GM18909 (cell line): ENCODE measurements at regions not wholly inside any gene's neighbourhood (a gene's known extent, or its start where the extent isn't known, plus 50 kb on each side); places are given as distances from the start of the nearest gene placed in this dataset.

Source experiments
- ATAC-seq: cut with Tn5 transposase; IDR thresholded peaks from one replicate; pipeline ENCODE4 v1.9.1; 2021; ENCODE audit warnings: mild to moderate bottlenecking; ENCODE audit not compliant: unreplicated experiment, poor library complexity

DNA sequence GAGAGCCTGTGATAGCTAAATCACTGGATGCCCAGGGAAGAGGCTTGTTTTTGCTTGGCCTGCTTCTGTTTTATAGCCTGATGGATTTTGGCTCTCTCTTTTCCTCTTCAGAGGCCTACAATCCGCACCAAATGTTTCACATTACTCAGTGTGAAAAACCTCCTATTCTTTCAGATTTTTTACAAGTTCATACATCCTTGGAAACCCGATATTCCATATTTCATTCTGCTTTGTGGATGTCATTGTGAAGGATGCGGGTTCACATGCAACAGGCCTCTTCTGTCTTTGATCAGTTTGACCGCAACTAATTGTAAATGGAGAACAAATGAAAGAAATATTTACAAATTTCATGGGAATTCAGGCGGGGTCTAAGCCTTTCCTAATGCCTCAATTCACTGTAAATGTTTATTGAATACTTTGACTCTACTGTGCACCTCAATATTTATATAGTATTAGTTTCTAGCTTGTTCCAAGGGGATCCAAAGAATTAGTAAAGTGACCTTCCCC, 269.9 kb downstream of the DMRT2 start:
- no peak for ATAC-seq

GRCh38 chr9:1320607-1321195, 270.5 kb downstream of the DMRT2 start:
- ATAC-seq = no peak

DNA sequence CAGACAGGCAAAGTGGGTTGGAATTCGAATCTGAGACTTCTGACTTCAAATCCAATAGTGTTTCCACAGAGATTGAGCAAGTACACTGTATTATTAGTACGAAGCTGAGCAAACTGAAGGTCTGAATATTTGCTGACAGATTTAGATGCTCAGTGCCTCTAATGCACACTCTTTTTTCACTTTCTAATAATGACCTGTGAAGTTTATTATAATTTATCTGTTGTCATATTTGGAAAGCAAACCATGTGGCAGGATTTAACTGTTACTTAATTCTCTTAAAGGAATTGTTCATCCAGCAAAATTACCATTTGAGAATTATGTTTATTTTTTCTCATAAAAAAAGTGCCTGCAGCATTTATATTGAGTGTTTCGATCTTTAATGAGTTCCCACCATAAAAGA, 277.3 kb downstream of the DMRT2 start:
- ATAC-seq = no peak

DNA sequence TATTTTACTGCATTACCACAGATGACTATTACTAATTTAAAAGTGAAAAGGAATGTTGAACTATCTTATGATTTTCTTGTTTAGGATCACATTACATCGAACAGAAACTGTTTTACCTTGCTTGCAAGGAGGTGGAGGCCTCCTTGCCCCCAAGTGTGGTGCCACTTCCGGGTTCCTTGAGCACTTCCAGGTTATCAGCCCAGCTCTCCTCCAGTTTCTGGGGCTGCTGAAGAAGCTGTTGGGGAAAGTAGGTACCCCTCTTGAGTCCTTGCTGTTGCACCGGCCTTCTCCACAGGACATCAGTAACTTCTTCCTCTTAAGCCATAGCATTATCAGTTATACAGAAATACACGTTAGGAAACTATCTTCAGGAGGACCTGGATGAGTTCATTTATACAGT, 278.2 kb downstream of the DMRT2 start:
- no peak for ATAC-seq

- no peak for ATAC-seq
These were observed 281.4 kb downstream of the DMRT2 start for GRCh38 chr9:1331546-1332038.

DNA sequence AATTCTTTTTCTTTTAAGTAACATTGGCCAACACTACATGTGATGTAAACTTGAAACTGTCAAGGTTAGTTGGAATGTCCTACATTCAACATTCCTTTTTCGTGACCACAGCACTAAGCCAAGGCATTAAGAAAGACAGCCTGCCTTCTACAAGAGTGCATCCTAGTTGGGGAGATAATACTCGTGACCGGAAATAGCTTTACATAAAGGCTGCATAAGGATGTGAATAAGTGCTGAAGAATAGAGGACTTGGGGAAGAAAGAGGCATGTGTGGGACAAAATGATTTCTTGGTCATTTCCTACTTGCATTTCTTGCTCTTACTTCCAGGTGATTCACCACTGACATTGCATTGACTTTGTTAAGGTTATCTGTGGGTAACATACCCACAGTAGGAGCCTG, 282.0 kb downstream of the DMRT2 start:
- no peak for ATAC-seq

GRCh38 chr9:1335174-1335573, 285.0 kb downstream of the DMRT2 start:
- no peak for ATAC-seq

DNA sequence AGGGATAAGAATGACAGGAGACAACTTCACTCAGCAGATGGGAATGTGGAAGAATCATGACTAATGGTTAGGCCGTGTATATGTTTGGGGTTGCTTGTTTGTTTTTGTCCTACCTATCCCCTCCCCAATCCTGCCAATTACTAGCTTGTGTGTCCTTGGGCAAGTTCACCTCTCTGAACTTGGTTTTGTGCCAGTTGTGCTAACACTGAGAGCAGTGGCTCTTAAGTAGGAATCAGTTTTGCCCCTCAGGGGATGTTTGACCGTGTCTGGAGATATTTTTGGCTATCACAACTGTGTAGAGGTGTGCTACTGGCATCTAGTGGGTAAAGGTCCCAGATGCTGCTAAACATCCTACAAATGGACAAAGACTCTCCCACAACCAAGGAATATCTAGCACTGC, 287.0 kb downstream of the DMRT2 start:
- ATAC-seq = no peak

GRCh38 chr9:1340390-1340789, 290.2 kb downstream of the DMRT2 start:
- ATAC-seq = no peak

DNA sequence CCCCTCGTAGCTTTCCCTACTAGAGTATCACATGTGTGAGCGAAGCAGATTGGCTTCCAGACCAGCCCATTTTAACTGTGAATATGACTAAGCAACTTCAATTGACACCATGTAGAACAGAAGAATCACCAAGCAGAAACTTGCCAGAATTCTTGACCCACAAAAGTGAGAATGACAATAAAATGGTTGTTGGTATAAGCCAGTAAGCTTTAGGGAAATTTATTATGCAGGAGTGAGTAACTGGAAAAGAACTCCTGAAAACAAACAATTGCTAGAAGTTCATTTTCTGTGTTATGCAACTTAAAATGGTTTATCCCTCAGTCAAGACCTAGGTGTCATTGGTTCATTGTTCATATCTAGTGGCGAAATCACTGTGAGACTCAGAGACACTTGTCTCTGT, 303.1 kb downstream of the DMRT2 start:
- ATAC-seq = no peak

DNA sequence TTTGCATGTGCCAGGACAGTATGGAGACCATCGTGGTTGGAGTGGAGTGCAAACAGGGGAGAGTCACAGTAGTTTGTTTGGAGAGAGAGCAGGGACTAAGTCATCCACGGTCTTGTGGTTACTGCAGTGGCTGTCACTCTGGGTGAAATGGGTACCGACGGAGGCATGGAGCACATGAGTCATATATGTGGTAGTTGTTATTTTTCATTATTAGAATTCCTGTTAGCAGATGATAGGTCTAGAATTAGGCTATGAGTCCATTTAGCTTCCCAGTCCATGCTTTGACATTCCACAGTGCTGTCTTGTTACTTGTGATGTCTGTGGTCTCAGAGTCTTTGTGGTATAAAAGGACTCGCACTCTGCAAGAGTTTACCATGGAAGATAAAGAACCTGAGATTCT, 303.9 kb downstream of the DMRT2 start:
- no peak for ATAC-seq

- no peak for ATAC-seq
These were observed 304.4 kb downstream of the DMRT2 start for GRCh38 chr9:1354606-1355005.

DNA sequence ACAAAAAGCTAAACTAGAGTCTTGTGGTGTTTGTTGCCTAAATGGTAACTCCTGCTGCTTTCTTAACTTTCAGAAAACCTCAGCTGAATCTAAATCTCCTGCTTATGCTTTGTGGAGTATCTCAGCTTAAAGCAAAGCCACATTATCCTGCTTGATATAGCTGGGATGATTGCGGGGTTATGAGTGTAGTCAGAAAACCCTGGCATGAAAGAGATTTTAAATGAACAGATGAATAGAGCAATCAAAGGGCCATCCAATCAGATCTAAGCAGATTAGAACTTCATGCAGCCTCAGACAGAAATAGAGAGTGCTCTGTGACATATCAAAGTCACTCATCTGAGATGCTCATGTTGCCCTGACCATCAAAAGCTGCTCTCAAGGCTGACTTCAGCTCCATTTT, 305.5 kb downstream of the DMRT2 start:
- ATAC-seq = no peak

- ATAC-seq = no peak
These were observed 312.7 kb downstream of the DMRT2 start for GRCh38 chr9:1362845-1363244.

DNA sequence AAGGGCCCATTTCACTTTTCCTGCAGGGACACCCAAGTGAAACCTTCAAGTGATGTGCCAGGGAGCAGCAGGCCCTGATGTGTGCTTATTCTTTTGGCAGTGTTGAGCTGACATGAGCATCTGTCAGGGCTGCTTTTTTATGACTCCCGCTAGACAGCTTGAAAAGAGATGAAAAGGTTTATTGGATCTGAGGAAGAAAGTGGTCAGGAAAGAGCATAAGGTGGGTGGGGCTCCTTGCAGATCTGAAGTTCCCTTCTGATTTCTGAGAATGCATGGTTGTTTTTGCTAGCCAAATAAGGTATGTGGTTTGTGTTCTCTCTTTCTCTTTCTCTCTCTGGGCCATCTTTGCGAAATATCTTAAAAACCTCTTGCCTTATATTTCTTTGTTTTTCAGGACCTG, 316.1 kb downstream of the DMRT2 start:
- no peak for ATAC-seq

DNA sequence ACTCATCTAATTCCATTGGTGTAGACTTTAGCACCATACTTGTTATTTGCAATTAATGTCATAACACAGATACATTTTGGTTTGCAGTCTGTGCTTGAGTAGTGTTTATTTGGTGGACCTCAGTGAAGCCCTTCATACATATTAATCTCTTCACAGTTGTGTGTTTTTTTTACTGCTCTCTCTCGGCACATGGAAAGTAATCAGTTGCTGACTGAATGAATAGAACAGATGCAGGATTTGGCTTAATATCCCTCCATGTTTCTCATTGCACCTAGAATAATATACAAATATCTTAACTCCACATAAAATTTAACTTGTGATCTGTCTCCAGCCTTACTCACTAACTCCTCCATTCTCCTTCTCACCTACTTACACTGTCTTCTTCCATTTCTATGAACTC, 319.1 kb downstream of the DMRT2 start:
- no peak for ATAC-seq

GRCh38 chr9:1373445-1373844, 323.3 kb downstream of the DMRT2 start:
- no peak for ATAC-seq

GRCh38 chr9:1383899-1384455, 333.8 kb downstream of the DMRT2 start:
- ATAC-seq = no peak

DNA sequence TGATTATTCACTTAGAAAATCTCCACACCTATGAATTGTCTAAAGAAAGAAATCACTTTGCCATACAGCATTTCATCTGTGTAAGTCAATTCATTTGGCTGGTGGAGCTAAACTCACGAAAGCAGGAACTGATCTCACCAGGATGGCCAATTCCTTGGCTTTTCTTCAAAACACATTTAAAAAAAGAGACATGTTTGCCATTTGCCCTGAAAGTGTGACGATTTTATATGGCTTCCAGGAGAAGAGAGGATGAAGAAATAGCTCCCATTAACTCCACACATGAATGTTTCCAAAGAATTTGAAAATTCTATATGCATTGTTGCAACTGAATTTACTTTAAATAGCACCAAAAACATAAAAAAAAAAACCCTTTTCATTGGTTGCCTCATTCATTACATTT, 334.7 kb downstream of the DMRT2 start:
- ATAC-seq = no peak

DNA sequence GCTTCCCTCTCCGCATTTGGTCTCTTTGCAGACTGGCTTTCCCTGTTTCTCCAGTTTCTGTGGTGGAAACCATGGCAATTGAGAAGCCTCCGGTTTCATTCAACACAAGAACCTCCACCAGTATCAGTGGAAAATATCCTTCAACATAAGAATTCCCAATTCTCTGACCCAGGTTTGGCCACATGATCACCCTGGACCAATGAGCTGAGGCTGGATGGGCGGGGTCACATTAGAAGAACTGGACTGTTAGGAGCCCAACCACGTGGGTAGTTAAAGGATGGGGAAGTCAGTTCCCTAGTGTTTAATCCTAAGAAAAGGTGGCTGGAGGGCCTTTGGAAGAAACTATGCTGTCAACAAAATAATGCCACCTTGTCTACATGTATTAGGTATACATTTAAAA, 336.3 kb downstream of the DMRT2 start:
- no peak for ATAC-seq

GRCh38 chr9:1388216-1388615, 338.1 kb downstream of the DMRT2 start:
- ATAC-seq = no peak

DNA sequence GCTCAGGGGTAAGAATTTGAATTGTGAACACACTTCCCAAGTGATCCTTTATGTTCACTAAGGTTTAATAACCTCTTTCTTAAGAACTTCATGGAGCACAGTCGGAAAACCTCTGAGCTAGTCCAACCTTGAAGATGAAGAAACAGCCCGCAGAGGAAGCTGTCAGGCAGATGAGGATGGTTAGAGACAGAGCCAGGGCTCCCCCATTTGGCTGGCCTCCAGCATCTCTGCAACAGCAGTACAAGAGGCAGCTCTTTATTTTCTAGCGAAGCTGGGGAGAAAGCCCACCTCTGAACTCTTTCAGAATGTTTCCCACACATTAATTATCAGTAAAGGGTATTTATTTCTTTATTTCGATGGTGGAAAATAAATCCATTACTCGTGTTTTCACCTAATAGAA, 350.8 kb downstream of the DMRT2 start:
- ATAC-seq = no peak
